Prostate gland (tissue), 2 donors: ENCODE measurements at regions not wholly inside any gene's neighbourhood (a gene's known extent, or its start where the extent isn't known, plus 50 kb on each side); places are given as distances from the start of the nearest gene placed in this dataset.

Experiments
- POLR2A ChIP-seq: fragments of 450-650 bp; IDR thresholded peaks from one replicate; pipeline ENCODE4 v1.6.1; 2016; ENCODE audit warnings: antibody characterized with exemption, mild to moderate bottlenecking
- TF ChIP-seq, protein P1 (sequence below), 4 experiments: fragments of 200-600 bp in 2 of 4; fragments of 450-650 bp in 2 of 4; sonication (generic) in 2 of 4; IDR thresholded peaks; 1 replicate in 3 of 4; 2 replicates in 1 of 4; pipeline ENCODE4 v1.5.1; 2016 to 2019; ENCODE audit warnings: antibody characterized with exemption in 4 of 4, mild to moderate bottlenecking in 2 of 4, moderate library complexity in 2 of 4

DNA sequence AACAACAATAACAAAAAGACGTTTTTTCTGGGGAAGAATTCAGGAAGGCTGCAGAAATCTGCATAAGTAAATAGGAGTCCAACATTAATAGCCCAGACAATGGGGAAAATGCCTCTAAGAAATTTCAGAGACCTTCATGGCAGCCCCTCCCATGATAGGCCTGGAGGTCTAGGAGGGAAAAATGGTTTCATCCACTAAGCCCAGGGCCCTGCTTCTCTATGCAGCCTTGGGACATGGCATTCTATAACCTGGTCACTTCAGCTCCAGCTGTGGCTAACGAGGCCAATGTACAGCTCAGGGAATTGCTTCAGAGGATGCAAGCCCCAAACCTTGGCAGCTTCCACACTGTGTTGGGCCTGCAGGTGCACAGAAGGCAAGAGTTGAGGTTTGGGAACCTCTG is 125.6 kb upstream of the GMNC start:
- TF ChIP-seq, protein P1, sequence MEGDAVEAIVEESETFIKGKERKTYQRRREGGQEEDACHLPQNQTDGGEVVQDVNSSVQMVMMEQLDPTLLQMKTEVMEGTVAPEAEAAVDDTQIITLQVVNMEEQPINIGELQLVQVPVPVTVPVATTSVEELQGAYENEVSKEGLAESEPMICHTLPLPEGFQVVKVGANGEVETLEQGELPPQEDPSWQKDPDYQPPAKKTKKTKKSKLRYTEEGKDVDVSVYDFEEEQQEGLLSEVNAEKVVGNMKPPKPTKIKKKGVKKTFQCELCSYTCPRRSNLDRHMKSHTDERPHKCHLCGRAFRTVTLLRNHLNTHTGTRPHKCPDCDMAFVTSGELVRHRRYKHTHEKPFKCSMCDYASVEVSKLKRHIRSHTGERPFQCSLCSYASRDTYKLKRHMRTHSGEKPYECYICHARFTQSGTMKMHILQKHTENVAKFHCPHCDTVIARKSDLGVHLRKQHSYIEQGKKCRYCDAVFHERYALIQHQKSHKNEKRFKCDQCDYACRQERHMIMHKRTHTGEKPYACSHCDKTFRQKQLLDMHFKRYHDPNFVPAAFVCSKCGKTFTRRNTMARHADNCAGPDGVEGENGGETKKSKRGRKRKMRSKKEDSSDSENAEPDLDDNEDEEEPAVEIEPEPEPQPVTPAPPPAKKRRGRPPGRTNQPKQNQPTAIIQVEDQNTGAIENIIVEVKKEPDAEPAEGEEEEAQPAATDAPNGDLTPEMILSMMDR (IDR thresholded peaks at IDR 0.05): no peak
- TF ChIP-seq POLR2A: no peak
